GM23338 (cell line): ENCODE measurements at regions not wholly inside any gene's neighbourhood (a gene's known extent, or its start where the extent isn't known, plus 50 kb on each side); places are given as distances from the start of the nearest gene placed in this dataset.

ENCODE experiments used
- CREB1 ChIP-seq: fragments of 250-450 bp; sonication (Bioruptor Pico); IDR thresholded peaks from 2 replicates; pipeline ENCODE4 v1.5.0; 2020; ENCODE audit warnings: low read depth, mild to moderate bottlenecking, moderate library complexity
- EZH2 ChIP-seq: fragments of 200-600 bp; sonication (generic); IDR thresholded peaks from one replicate; pipeline ENCODE4 v1.8.0; 2017; ENCODE audit warnings: antibody characterized with exemption, mild to moderate bottlenecking, low read depth; ENCODE audit not compliant: unreplicated experiment
- EZH2phosphoT487 ChIP-seq: fragments of 200-600 bp; sonication (generic); IDR thresholded peaks from one replicate; pipeline ENCODE4 v1.8.1; 2018; ENCODE audit warnings: antibody characterized with exemption; ENCODE audit not compliant: unreplicated experiment
- JUNB ChIP-seq: IDR thresholded peaks from one replicate; pipeline ENCODE4 v1.6.1; 2016; ENCODE audit warnings: antibody characterized with exemption; ENCODE audit not compliant: unreplicated experiment
- NANOG ChIP-seq: IDR thresholded peaks from 2 replicates; pipeline ENCODE4 v1.6.1; 2016; ENCODE audit warnings: antibody characterized with exemption, borderline replicate concordance
- POLR2AphosphoS5 ChIP-seq: IDR thresholded peaks from 2 replicates; pipeline ENCODE4 v1.6.1; 2016; ENCODE audit warnings: antibody characterized with exemption, low read depth
- STAT1 ChIP-seq: IDR thresholded peaks from one replicate; pipeline ENCODE4 v1.6.1; 2016; ENCODE audit warnings: antibody characterized with exemption; ENCODE audit not compliant: unreplicated experiment
- ZNF331 ChIP-seq: fragments of 250-450 bp; sonication (Bioruptor Pico); IDR thresholded peaks from 2 replicates; pipeline ENCODE4 v1.5.0; 2020; ENCODE audit warnings: low read depth, mild to moderate bottlenecking, moderate library complexity
- TF ChIP-seq, protein P1 (sequence below): IDR thresholded peaks from one replicate; pipeline ENCODE4 v1.6.1; 2018; ENCODE audit warnings: antibody characterized with exemption; ENCODE audit not compliant: unreplicated experiment
- TF ChIP-seq, protein P2 (sequence below), 2 experiments: fragments of 200-600 bp in 1 of 2; sonication (generic) in 1 of 2; conservative IDR thresholded peaks; 2 replicates each; pipeline versions ENCODE4 v1.5.1 to v1.6.1; 2016 to 2017; ENCODE audit warnings: antibody characterized with exemption in 2 of 2, low read depth in 2 of 2, mild to moderate bottlenecking in 2 of 2, moderate library complexity in 1 of 2
- TF ChIP-seq, protein P3 (sequence below): IDR thresholded peaks from 2 replicates; pipeline ENCODE4 v1.6.1; 2016; ENCODE audit warnings: antibody characterized with exemption

DNA sequence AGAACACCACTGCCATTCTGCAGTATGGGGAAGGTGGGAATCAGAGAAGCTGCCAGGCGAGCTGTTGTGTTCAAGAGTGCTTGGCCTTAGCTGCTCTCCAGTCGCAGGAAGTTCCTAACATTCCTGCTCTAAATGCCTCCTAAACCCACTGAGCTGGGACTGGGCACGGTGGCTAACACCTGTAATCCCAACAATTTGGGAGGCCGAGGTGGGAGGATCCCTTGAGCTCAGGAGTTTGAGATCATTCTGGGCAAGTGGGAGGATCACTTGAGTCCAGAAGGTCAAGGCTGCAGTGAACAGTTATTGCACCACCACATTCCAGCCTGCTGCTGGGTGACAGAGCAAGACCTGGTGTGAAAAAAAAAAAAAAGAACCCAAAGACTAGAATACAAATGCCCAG lies 690.3 kb upstream of the FAM241A start:
- TF ChIP-seq, protein P1, sequence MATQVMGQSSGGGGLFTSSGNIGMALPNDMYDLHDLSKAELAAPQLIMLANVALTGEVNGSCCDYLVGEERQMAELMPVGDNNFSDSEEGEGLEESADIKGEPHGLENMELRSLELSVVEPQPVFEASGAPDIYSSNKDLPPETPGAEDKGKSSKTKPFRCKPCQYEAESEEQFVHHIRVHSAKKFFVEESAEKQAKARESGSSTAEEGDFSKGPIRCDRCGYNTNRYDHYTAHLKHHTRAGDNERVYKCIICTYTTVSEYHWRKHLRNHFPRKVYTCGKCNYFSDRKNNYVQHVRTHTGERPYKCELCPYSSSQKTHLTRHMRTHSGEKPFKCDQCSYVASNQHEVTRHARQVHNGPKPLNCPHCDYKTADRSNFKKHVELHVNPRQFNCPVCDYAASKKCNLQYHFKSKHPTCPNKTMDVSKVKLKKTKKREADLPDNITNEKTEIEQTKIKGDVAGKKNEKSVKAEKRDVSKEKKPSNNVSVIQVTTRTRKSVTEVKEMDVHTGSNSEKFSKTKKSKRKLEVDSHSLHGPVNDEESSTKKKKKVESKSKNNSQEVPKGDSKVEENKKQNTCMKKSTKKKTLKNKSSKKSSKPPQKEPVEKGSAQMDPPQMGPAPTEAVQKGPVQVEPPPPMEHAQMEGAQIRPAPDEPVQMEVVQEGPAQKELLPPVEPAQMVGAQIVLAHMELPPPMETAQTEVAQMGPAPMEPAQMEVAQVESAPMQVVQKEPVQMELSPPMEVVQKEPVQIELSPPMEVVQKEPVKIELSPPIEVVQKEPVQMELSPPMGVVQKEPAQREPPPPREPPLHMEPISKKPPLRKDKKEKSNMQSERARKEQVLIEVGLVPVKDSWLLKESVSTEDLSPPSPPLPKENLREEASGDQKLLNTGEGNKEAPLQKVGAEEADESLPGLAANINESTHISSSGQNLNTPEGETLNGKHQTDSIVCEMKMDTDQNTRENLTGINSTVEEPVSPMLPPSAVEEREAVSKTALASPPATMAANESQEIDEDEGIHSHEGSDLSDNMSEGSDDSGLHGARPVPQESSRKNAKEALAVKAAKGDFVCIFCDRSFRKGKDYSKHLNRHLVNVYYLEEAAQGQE, result no peak
- no peak for TF ChIP-seq EZH2
- no peak for TF ChIP-seq POLR2AphosphoS5
- TF ChIP-seq, protein P2, sequence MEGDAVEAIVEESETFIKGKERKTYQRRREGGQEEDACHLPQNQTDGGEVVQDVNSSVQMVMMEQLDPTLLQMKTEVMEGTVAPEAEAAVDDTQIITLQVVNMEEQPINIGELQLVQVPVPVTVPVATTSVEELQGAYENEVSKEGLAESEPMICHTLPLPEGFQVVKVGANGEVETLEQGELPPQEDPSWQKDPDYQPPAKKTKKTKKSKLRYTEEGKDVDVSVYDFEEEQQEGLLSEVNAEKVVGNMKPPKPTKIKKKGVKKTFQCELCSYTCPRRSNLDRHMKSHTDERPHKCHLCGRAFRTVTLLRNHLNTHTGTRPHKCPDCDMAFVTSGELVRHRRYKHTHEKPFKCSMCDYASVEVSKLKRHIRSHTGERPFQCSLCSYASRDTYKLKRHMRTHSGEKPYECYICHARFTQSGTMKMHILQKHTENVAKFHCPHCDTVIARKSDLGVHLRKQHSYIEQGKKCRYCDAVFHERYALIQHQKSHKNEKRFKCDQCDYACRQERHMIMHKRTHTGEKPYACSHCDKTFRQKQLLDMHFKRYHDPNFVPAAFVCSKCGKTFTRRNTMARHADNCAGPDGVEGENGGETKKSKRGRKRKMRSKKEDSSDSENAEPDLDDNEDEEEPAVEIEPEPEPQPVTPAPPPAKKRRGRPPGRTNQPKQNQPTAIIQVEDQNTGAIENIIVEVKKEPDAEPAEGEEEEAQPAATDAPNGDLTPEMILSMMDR (conservative IDR thresholded peaks at IDR 0.05; ENCODE audit: low read depth in 2 of 2), result no peak
- TF ChIP-seq EZH2phosphoT487, result no peak
- TF ChIP-seq CREB1 (CRISPR knock-in tag), result no peak
- TF ChIP-seq STAT1, result no peak
- TF ChIP-seq, protein P3, sequence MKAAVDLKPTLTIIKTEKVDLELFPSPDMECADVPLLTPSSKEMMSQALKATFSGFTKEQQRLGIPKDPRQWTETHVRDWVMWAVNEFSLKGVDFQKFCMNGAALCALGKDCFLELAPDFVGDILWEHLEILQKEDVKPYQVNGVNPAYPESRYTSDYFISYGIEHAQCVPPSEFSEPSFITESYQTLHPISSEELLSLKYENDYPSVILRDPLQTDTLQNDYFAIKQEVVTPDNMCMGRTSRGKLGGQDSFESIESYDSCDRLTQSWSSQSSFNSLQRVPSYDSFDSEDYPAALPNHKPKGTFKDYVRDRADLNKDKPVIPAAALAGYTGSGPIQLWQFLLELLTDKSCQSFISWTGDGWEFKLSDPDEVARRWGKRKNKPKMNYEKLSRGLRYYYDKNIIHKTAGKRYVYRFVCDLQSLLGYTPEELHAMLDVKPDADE, result no peak
- TF ChIP-seq JUNB, result no peak
- no peak for TF ChIP-seq NANOG
- TF ChIP-seq ZNF331 (CRISPR knock-in tag), result no peak
